Midbrain (tissue), 1 donor: ENCODE measurements at regions not wholly inside any gene's neighbourhood (a gene's known extent, or its start where the extent isn't known, plus 50 kb on each side); places are given as distances from the start of the nearest gene placed in this dataset.

Experiments used
- DNase-seq: peaks from one replicate; lab custom pipeline; 2025; lab: John Stamatoyannopoulos, UW

DNA sequence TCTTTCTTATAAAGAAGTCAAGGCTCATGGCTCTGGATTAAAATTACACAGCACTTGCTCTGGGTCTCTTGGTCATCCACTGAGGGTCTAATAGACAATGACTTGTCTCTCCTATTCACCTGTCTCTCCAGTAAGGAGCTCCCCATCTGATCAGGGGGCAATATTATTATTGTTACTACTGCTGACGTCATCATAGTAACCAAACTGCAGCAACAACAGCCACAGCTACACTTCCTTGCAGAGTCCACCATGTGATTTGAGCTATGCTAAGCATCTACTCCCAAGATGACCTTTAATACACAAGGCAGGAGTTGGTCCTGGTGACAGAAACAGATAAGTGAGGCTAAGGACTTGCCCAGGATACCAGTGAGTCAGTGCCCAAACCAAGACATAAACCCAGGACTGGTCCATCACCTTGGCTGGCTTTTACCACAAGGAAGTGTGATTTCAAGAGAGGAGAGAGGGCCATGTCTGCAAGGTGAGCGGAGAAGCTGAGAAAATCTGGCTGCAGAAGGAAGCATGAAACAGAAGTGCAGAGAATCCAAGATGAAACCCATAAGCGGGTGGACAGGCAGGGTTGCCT, 602.5 kb downstream of the PTPRU start:
- no peak for DNase-seq

- no peak for DNase-seq
Measured at GRCh38 chr1:29836651-29837646, 600.6 kb downstream of the PTPRU start.

DNA sequence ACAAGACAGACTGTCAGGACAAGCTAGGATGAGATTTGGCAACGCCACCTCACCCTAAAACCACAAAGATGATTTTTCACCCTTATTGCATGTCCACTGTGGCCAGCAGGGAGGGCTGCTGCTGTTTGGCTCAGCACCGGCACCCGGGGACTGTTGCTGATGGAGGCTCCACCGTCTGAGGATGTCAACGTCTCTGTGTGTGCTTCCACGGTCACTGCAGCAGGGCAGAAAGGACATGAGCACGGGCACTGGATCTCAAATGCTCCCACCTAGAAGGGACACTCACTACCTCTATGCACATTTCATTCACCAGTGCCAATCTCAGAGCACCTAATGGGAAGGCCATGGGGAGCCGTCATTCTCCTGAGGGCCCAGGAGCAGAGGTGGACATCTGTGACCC, 599.6 kb downstream of the PTPRU start:
- DNase-seq, result no peak

DNA sequence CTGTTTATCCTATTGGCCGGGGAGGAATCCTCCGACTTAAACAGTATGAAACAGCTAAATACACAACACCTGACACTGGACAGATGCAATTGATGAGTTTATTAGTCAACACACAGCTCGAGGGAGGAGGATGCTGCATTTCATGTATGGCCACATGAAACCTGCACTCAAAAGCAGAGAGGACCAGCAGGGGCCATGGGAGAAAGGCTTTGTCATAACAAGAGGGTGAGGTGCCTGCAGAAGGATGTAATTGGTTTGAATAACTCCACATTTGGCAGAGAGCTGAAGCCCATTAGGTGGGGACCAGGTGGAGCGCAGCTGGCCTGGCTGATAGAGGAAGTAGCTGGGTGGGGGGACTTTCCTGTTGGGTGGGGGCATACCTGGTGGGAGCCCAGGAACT, 599.1 kb downstream of the PTPRU start:
- no peak for DNase-seq

DNA sequence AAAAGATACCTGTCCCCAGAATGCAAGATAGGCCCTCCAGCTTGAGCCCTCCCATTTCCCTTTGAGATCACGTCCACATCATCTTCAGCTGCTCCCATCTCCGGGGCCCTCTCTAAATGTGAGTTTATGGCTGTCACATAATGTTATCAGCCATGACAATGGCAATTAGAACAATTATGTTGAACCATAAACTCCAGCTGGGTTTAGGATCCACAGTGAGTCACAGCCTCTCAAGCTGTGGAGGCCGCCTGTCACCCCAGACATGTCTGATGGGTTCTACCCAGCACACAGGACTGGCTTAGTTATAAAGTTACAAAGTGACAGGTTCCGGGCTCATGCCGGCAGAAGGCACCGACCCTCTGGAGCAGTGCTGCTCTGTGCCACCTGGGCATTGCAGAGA, 597.3 kb downstream of the PTPRU start:
- no peak for DNase-seq

DNA sequence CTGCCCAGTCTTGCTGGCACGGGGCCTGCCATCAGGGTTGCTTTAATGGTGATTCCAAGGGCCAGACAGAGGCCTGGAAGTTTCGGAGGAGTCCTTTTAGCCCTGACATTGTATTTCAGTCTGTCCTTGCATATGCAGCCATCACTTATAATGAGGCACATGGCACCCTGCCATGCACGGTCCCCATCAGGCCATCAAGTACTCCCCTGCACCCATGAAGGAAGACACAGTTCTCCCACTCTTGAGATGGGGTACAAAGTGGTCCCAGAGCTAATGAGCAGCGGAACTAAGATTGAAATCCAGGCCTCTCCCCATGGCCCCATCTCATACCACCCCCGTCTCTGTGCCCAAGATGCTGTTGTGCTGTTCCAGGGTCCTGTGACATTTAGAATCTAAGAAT, 596.6 kb downstream of the PTPRU start:
- DNase-seq, result no peak

DNA sequence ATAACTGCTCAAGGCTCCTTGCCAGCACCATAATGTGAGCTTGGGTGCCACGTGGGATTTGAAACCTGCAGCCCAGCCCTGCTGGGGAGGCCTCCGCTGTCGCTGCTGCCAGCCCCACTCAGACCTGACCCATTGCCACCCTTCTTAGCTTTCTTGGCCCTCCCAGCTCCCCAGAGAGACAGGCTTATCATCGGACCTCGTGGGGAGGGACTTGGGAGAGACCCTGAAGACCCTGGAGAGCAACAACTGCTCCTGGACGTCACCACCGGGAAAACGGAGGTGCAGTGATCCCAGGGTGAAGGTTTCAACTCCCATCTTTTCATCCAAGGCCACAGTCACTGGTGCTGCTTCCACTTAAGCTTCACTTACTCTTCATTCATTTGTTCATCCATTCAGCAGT, 596.1 kb downstream of the PTPRU start:
- no peak for DNase-seq

DNA sequence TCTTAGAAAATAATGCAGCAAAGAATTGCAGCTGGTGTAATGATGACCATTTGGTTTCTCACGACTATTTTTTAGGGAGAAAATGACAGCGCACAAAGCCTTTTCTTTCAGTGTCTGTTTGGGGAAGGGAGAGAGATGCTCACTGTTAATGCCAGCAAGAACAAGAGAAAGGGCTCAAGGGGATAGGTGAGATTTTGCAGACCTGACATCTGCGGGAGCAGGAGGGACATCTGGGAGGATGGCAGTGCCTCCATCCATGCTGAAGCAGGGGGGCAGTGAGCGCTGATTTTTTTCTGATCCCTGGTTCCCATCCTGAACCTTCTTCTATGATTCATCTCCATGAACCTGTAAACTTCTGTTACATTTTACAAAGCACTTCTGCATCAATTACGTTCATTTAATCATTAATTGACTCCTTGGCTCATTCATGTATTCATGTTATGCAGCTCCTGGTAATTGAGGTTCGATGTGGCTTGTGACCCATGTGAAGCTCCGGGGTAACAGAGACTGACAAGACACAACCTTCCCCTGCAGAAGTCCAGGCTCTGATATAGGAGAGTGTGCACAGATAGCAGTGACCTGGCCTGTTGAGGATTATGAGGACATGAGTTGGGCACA, 595.3 kb downstream of the PTPRU start:
- no peak for DNase-seq

GRCh38 chr1:29830916-29831315, 594.6 kb downstream of the PTPRU start:
- no peak for DNase-seq

DNA sequence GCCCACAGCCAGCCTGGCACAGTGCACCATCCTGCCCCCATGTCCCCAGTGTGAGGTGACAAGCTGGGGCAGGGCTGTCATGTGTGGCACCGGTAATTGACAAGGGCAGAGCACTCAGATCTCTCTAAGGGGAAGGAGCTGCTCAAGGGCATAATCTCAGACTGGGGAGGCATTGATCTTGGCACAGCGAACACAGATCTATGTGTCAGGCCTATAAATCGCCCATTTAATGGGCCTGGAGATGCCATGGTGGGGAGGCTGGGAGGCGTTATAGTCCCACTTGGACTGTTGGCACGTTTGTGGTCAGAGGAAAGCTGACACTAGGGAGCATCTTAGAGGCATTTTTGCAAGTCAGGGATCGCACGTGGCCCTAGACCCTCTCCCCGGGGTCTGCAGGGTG, 594.1 kb downstream of the PTPRU start:
- DNase-seq, result no peak

DNA sequence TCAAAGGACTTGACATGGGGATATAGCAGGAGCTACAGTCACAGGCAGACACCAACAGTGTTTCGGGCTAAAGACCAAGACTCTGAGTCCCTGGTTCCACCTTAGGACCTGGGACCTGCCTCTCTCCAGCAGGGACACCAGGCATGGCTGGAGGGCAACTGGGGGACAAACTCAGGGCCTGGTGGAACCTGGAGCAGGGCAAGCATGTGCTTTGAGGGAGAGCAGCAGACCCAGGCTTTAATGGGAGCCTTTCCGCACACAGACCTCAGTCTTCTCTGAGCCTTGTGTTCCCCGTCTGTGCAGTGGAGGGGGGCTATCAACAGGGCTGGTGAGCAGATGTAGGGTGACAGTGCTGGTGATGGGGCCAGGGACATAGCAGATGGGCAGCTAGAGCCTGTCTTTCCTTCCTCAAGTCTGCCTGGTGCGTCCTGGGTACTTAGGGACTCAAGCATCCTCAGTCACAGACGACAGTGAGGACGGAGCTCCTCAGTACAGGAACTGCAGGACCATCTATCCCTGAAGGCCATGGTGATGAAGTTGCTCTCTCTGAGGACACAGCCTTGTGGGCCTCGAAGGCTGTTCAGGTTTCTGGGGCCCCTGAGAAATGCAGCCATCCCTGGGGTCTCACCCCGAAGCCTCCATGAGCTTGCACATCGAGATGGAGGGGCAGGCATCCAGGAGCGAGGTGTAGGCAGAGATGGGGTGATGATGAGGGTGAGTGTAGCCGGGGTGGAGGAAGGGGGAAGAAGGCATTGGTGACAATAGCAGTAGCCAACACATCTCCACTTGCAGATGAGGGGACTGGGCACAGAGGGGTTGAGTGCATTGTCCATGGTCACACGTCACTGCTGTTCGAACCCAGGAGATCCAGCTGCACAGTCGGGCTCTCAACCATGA, 593.4 kb downstream of the PTPRU start:
- DNase-seq, result no peak

DNA sequence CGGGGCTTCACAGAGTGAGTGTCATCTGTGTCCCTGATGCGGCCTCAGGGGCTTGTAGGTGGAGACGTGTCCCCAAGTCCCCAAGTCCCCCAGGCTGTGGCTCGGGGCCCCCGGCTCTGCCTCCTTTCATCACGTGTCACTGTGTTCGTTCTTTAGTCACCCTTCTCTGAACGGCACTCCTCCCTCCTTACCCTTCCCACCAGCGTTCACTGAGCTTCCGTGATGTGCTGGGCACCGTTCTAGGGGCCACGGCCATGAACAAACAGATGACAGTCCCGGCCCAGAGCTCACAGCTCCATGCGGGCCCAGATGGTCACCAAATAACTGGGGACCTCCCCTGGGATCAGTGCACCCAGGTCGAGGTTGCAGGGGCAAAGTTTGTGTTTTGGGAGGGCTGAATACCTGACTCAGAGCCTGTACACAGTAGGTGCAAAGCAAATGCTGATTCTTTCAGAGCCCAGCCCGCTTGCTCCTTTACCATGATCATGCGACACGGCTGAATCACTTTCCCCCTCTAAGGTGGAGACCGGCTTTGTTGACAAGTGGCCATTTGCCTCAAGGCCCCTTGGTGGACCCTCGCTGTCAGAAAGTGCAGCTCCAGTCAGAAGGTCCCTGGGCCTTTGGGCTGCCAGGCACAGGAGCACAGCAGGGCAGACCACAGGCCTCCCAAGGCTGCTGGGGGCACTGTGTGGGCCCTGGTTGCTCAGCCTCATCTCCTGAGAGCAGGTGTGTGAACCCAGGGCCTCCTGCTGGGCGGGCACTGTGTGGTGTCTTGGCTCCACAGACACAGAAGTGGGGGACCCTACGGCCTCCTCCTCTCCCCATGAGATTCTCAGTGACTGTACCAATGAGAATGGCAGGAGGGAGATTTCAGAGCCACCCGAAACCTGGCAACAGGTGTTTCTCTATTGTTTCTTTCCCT, 592.5 kb downstream of the PTPRU start:
- DNase-seq, result no peak

DNA sequence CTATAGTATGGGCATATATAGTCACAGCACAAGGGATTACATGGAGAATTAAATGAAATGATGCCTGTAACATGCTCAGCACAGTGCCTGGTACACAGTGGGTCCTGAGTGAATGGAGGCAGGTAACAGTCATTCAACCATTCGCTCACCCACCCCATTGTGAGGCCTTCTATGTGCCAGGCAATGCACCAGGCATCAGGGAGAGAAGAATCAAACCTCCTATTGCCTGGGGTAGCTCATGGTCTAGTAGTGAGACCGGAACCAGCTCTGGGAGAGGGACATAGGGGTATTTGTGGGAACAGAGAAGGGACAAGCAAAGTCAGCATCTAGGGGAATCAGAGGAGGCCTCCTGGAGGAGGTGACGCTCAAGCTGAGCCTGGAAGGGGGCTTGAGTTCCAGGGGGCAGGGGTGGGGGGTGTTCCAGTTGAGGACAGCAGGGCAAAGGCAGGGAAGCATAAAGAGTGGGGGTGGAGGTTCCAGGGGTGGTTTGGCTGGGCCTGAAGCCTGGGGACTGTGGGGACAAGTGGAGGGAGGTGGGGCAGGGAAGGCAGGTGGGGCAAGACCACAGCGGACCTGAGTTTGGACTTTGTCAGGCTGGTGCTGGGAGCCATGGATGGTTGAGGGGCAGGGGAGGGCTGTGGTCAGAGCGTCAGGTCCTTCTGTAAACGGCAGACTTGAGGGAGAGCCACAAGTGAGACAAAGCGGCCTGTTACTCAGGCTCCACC, 591.6 kb downstream of the PTPRU start:
- DNase-seq, result no peak

DNA sequence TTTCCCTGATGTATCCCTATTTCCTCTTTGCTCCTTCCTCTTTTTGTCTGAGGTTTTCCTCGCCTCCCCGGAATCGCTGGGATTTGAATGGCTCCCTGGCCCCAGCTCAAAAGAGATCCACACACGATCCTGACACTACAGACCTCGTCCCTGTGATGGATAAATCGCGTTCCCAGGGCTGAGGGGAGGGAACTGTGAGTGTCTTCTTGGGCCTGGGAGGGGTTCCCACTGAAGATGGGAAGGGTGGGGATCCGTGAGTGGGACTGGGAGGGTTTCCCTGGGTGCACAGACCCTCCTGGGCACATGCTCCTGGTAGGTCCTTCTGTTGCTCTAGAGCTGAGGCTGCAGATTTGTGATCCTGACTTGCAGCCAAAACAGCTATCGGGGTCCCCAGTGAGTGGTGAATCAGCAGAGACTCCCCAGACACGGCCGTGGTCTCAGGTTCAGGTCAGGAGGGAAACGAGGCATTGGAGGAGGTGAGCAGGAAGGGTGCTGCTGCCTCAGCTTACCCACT, 591.0 kb downstream of the PTPRU start:
- DNase-seq, result no peak

GRCh38 chr1:29826646-29827045, 590.3 kb downstream of the PTPRU start:
- DNase-seq, result no peak

GRCh38 chr1:29825941-29826415, 589.7 kb downstream of the PTPRU start:
- no peak for DNase-seq

GRCh38 chr1:29825274-29825940, 589.1 kb downstream of the PTPRU start:
- no peak for DNase-seq

DNA sequence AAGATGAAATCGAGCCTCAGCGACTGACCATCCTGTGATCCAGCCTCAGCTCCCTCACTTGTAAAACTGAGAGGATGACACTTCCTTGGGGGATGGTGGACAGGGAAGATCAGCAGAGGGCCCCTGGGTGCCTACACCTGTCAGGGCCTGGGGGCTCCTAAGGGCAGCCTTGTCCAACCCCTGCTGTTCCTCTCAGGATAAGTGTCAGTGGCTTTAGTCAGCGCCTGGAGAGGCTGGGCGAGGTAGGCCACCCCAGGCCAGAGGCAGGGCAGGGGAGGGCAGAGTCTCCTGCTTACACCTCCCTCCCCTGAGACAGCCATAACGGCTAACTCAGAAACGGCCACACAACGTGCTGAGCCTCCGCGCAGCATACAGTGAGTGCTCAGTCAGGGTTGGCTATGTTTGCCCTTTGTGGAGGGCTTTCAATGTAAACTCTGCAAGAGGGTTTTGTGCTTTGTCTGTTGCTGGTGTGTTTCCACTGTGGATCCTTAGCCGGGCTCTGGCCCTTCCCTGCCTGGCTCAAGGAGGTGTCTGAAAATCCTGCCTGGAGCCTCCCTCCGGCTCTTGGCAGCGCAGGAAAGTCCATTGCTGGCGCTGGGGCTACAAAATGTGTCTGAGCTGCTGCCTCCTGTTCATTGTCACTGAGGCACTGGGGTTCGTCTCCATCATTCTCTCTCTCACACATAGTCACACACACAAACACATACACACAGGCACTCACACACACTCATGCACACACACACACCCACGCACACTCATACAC, 588.4 kb downstream of the PTPRU start:
- DNase-seq, result no peak

- DNase-seq, result no peak
Measured at GRCh38 chr1:29824025-29824424, 587.7 kb downstream of the PTPRU start.
